Osteoblast (primary cell): ENCODE measurements at regions not wholly inside any gene's neighbourhood (a gene's known extent, or its start where the extent isn't known, plus 50 kb on each side); places are given as distances from the start of the nearest gene placed in this dataset.

Experiments
- DNase-seq: peaks from one replicate; pipeline ENCODE4 v3.0.0; 2011; ENCODE audit warnings: low spot score, mixed read lengths; ENCODE audit not compliant: insufficient read length; ENCODE audit errors: missing footprints
- H2AFZ ChIP-seq: 2 replicates; pipeline ENCODE4 v1.6.0; 2011; ENCODE audit warnings: mild to moderate bottlenecking, low read length
- H3K27ac ChIP-seq: 2 replicates; pipeline ENCODE4 v1.5.1; 2011; ENCODE audit warnings: mild to moderate bottlenecking, low read depth, low read length, moderate library complexity
- H3K27me3 ChIP-seq: 2 replicates; pipeline ENCODE4 v1.6.0; 2012; ENCODE audit warnings: mild to moderate bottlenecking, control low read depth, inconsistent platforms, low read length, moderate library complexity; ENCODE audit not compliant: insufficient read depth
- H3K36me3 ChIP-seq: 2 replicates; pipeline ENCODE4 v1.5.1; 2011; ENCODE audit warnings: mild to moderate bottlenecking, low read length, control low read depth, moderate library complexity; ENCODE audit not compliant: insufficient read depth
- H3K4me1 ChIP-seq: 2 replicates; pipeline ENCODE4 v1.5.1; 2011; ENCODE audit warnings: mild to moderate bottlenecking, low read length, control low read depth, moderate library complexity; ENCODE audit not compliant: insufficient read depth
- H3K4me2 ChIP-seq: 2 replicates; pipeline ENCODE4 v1.6.0; 2011; ENCODE audit warnings: mild to moderate bottlenecking, low read length; ENCODE audit not compliant: insufficient read depth
- H3K4me3 ChIP-seq: fragments of 200-600 bp; sonication (generic); 3 replicates; pipeline ENCODE4 v1.5.1; 2012; ENCODE audit warnings: mild to moderate bottlenecking, low read length, inconsistent platforms; ENCODE audit not compliant: insufficient read depth
- H3K79me2 ChIP-seq: 2 replicates; pipeline ENCODE4 v1.6.0; 2012; ENCODE audit warnings: mild to moderate bottlenecking, low read length, control low read depth, inconsistent platforms; ENCODE audit not compliant: insufficient read depth
- H3K9me3 ChIP-seq: 2 replicates; pipeline ENCODE4 v1.5.1; 2011; ENCODE audit warnings: low read depth, low read length, control low read depth
- H4K20me1 ChIP-seq: 2 replicates; pipeline ENCODE4 v1.6.0; 2012; ENCODE audit warnings: mild to moderate bottlenecking, low read length, control low read depth; ENCODE audit not compliant: insufficient read depth
- TF ChIP-seq, protein P1 (sequence below): IDR thresholded peaks from 2 replicates; pipeline ENCODE4 v1.5.1; 2011; ENCODE audit warnings: mild to moderate bottlenecking, low read depth, low read length, moderate library complexity; ENCODE audit errors: extremely low read depth

DNA sequence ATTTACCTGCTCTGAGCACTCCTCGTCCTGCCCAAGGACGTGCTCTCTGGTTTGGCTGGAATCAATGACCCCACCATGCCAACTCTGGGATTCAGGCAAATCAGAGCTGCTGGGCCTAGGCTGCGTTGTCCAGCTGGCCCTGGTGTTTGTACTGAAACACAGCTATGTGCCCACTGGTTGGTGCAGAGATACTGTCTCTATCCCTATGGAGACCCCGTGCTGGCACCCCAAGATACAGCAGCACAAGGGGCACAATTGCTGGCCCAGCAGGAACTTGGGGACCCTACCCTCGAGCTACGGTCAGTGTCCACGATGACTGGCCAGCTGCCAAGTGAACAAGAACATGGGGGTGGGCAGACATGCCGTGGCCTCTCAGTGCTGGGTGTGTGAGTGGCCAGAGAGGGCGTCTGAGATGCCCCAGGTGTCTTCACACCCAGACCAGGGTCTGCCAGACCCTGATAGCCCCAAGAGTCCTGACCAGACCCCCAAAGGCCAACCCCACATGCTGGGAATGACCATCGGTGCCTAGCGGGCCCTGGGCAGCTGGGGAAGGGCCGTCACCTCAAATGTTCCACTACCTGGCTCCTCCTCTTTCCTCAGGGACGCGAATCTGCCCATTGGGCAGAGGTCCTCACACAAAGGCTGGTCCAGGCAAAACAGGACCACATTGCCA is 79.3 kb upstream of the ZNF479 start:
- Histone ChIP-seq H3K27me3 (no peaks in the 10 kb centered on the region), H3K4me1 (no peaks in the 10 kb centered on the region), H3K4me3 (no peak overlapping the region), H3K4me2 (no peak overlapping the region), H2AFZ (no peak overlapping the region), H3K27ac (no peak overlapping the region), H4K20me1 (no peaks in the 10 kb centered on the region), H3K9me3 (no peaks in the 10 kb centered on the region), H3K36me3 (no peaks in the 10 kb centered on the region), H3K79me2 (no peaks in the 10 kb centered on the region)
- no peak for DNase-seq
- TF ChIP-seq, protein P1, sequence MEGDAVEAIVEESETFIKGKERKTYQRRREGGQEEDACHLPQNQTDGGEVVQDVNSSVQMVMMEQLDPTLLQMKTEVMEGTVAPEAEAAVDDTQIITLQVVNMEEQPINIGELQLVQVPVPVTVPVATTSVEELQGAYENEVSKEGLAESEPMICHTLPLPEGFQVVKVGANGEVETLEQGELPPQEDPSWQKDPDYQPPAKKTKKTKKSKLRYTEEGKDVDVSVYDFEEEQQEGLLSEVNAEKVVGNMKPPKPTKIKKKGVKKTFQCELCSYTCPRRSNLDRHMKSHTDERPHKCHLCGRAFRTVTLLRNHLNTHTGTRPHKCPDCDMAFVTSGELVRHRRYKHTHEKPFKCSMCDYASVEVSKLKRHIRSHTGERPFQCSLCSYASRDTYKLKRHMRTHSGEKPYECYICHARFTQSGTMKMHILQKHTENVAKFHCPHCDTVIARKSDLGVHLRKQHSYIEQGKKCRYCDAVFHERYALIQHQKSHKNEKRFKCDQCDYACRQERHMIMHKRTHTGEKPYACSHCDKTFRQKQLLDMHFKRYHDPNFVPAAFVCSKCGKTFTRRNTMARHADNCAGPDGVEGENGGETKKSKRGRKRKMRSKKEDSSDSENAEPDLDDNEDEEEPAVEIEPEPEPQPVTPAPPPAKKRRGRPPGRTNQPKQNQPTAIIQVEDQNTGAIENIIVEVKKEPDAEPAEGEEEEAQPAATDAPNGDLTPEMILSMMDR: no peak

DNA sequence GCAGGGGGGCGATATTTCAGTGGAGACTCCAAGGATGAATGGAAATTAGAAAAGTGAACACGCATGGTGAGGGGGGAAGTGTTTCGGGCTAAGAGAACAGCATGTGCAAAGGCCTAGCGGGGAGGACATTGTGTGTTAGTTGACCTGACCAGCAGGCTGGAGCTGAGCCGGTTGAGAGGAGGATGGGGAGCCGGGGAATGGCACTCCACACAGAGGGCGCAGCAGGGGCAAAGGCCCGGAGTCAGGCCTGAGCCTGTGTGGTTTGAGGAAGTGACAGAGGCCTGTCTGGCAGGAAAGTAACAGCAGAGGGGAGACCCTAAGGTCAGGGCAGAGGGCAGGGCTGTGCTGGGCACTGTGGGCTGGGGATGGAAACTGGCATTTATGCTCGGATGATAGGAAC is 83.2 kb upstream of the ZNF479 start:
- no peaks in the 10 kb centered on the region for H3K9me3 ChIP-seq
- DNase-seq: no peak

DNA sequence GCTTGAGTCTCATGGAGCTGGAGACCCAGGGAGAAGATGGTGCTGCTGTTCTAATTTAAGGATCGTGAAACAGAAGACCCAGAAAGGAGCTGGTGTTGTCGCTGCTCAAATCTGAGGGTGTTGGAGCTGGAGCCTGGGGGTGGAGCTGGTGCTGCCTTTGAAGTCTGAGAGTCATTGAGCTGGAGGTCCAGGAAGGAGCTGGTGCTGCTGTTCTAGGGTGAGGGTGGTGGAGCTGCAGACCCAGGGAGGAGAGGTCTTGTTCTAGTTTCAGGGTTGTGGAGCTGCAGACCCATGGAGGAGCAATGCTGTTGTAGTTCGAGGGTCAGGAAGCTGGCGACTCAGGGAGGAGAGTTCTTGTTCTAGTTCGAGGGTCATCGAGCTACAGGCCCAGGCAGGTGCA is 84.1 kb upstream of the ZNF479 start:
- H4K20me1 ChIP-seq: no peaks in the 10 kb centered on the region
- TF ChIP-seq, protein P1: no peak
- H3K79me2 ChIP-seq: no peaks in the 10 kb centered on the region
- no peaks in the 10 kb centered on the region for H3K4me1 ChIP-seq
- no peak overlapping the region for H3K27ac ChIP-seq
- no peaks in the 10 kb centered on the region for H3K9me3 ChIP-seq
- no peak overlapping the region for H2AFZ ChIP-seq
- H3K4me2 ChIP-seq: no peak overlapping the region
- H3K4me3 ChIP-seq: no peak overlapping the region
- no peak for DNase-seq
- no peaks in the 10 kb centered on the region for H3K27me3 ChIP-seq
- H3K36me3 ChIP-seq: no peaks in the 10 kb centered on the region

More for the DNA sequence above, 83.2 kb upstream of the ZNF479 start:
- Histone ChIP-seq H3K36me3 (no peaks in the 10 kb centered on the region), H2AFZ (no peak overlapping the region), H3K4me1 (no peaks in the 10 kb centered on the region), H3K27me3 (no peaks in the 10 kb centered on the region), H4K20me1 (no peaks in the 10 kb centered on the region), H3K79me2 (no peaks in the 10 kb centered on the region), H3K4me3 (no peak overlapping the region), H3K27ac (no peak overlapping the region), H3K4me2 (no peak overlapping the region)
- TF ChIP-seq, protein P1: no peak

DNA sequence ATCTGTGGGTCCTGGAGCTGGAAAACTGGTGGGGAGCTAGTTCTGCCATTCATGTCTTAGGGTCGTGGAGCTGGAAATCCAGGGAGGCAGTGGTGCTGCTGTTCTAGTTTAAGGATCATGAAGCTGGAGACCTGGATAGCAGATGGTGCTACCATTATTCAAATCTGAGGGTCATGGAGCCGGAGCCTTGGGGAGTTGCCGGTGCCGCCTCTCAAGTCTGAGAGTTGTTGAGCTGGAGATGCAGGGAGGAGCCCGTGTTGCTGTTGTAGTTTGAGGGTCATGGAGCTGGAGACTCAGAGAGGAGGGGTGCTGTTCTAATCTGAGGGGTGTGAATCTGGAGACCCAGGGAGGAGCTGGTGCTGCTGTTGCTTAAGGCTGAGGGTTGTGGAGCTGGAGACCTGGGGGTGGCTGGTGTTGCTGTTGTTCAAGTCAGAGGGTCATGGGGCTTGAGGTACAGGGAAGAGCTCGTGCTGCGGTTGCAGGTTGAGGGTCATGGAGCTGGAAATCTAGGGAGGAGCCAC is 86.0 kb upstream of the ZNF479 start:
- no peaks in the 10 kb centered on the region for H3K4me1 ChIP-seq
- TF ChIP-seq, protein P1: no peak
- no peaks in the 10 kb centered on the region for H4K20me1 ChIP-seq
- no peaks in the 10 kb centered on the region for H3K36me3 ChIP-seq
- no peak overlapping the region for H2AFZ ChIP-seq
- no peak overlapping the region for H3K27ac ChIP-seq
- H3K4me2 ChIP-seq: no peak overlapping the region
- H3K9me3 ChIP-seq: no peaks in the 10 kb centered on the region
- no peaks in the 10 kb centered on the region for H3K27me3 ChIP-seq
- no peak for DNase-seq
- no peak overlapping the region for H3K4me3 ChIP-seq
- H3K79me2 ChIP-seq: no peaks in the 10 kb centered on the region
